Heart right ventricle (tissue), 16 donors: ENCODE measurements at regions not wholly inside any gene's neighbourhood (a gene's known extent, or its start where the extent isn't known, plus 50 kb on each side); places are given as distances from the start of the nearest gene placed in this dataset.

Experiments used
- ATAC-seq, 8 donors: fragments of 200-7000 bp; cut with Tn5 transposase; one replicate each; pipeline ENCODE4 v1.9.1; 2020; ENCODE audit warnings: mild to moderate bottlenecking in 8 of 8, moderate library complexity in 8 of 8, moderate number of reproducible peaks in 1 of 8
- DNase-seq, 2 donors: peaks; one replicate each; pipeline ENCODE4 v3.0.0-alpha.2; 2020
- H3K27ac ChIP-seq, 10 donors: fragments of 200-600 bp; sonication (generic) in 2 of 10; one replicate each; pipeline versions ENCODE4 v1.5.0 to v1.8.0; 2020 to 2022; ENCODE audit warnings: mild to moderate bottlenecking in 3 of 10
- H3K27me3 ChIP-seq, 7 donors: fragments of 200-600 bp; one replicate each; pipeline ENCODE4 v1.8.0; 2021 to 2022; ENCODE audit warnings: mild to moderate bottlenecking in 2 of 7
- H3K36me3 ChIP-seq, 9 donors: fragments of 200-600 bp; sonication (generic) in 1 of 9; one replicate each; pipeline versions ENCODE4 v1.5.0 to v1.8.0; 2020 to 2022; ENCODE audit warnings: mild to moderate bottlenecking in 2 of 9
- H3K4me1 ChIP-seq, 9 donors: fragments of 200-600 bp; sonication (generic) in 1 of 9; one replicate each; pipeline versions ENCODE4 v1.5.0 to v1.8.0; 2020 to 2022; ENCODE audit warnings: mild to moderate bottlenecking in 4 of 9
- H3K4me3 ChIP-seq, 10 donors: fragments of 200-600 bp; sonication (generic) in 2 of 10; one replicate each; pipeline versions ENCODE4 v1.5.0 to v1.8.0; 2020 to 2022; ENCODE audit warnings: mild to moderate bottlenecking in 7 of 10, moderate library complexity in 2 of 10
- H3K9me3 ChIP-seq, 11 donors: fragments of 200-600 bp in 10 of 11; sonication (generic) in 2 of 11; one replicate each; pipeline versions ENCODE4 v1.5.0 to v1.8.0; 2013 to 2022; ENCODE audit warnings: mild to moderate bottlenecking in 2 of 11, control low read depth in 1 of 11, moderate library complexity in 1 of 11
- CTCF ChIP-seq, 9 donors: fragments of 200-600 bp; sonication (generic) in 2 of 9; IDR thresholded peaks; one replicate each; pipeline versions ENCODE4 v1.5.0 to v1.8.0; 2021 to 2022; ENCODE audit warnings: antibody characterized with exemption in 9 of 9, mild to moderate bottlenecking in 5 of 9, moderate library complexity in 1 of 9
- WGBS, 2 donors: extraction: QIAGEN DNeasy Blood & Tissue Kit; methylation state at CpG; one replicate each; pipeline ENCODE4 v1.1.7; 2013; ENCODE audit warnings: inconsistent platforms in 1 of 2; 5-methylcytosine and 5-hydroxymethylcytosine counted together
- intact Hi-C, 10 donors: fragments of 100-400 bp; cut with DNase I; formaldehyde crosslinking; loops; one replicate each; pipeline versions ENCODE4 v1.11.1 to v1.14.2; 2022
- donor health status: Arrhythmogenic right ventricular cardiomyopathy.
- donor health status: ischemic (EF 13 %, LVEDD 7.1; RV severe dilation, severe dysfunction).
- donor health status: healthy with polysubstance abuse.
- donor health status: DM: no; HTN: yes; CAD: no.
- donor health status: DM: no; HTN: no; CAD: no.
- donor health status: ischemic (EF 25% LVEDD 6.9; RV normal size, moderate dysfunction).
- donor health status: ischemic (EF 25% LVEDD 5.7; RV mildly dilated, moderate dysfunction).
- donor health status: healthy.
- donor health status: DM: yes; HTN: yes; CAD: no.
- donor health status: Ischemic cardiomyopathy.
- donor health status: ischemic (EF 35%, LVEDD 5.7; RV mildly dilated, moderate dysfunction).
- donor health status: nonischemic (EF 11% LVEDD 7.7; RV severe dilation, severe dysfunction).
- donor health status: DM: yes; HTN: yes; CAD: no.
- donor health status: PGD.
- donor health status: ischemic (EF 29% LVEDD 5.4; RV normal size, mild dysfunction).
- donor health status: nonischemic (EF 23%, LVEDD 6.1; RV moderate dilation, normal function).

GRCh38 chr22:48264586-48264985 is 1502.1 kb downstream of the TBC1D22A start:
- 87% methylated on average over 14 of the region's 14 CpGs for WGBS, 2 donors
- no peak overlapping the region for H3K4me3 ChIP-seq
- intact Hi-C loops: no loop called here
- H3K9me3 ChIP-seq: no peaks in the 10 kb centered on the region
- no peak for TF ChIP-seq CTCF (IDR thresholded peaks at IDR 0.05)
- H3K27ac ChIP-seq: no peak overlapping the region
- DNase-seq: no peak
- H3K27me3 ChIP-seq: peaks cover 0 to 68% (median 19%) of the 10 kb centered on the region in 7 donors
- H3K4me1 ChIP-seq: no peaks in the 10 kb centered on the region
- no peak for ATAC-seq
- no peaks in the 10 kb centered on the region for H3K36me3 ChIP-seq

DNA sequence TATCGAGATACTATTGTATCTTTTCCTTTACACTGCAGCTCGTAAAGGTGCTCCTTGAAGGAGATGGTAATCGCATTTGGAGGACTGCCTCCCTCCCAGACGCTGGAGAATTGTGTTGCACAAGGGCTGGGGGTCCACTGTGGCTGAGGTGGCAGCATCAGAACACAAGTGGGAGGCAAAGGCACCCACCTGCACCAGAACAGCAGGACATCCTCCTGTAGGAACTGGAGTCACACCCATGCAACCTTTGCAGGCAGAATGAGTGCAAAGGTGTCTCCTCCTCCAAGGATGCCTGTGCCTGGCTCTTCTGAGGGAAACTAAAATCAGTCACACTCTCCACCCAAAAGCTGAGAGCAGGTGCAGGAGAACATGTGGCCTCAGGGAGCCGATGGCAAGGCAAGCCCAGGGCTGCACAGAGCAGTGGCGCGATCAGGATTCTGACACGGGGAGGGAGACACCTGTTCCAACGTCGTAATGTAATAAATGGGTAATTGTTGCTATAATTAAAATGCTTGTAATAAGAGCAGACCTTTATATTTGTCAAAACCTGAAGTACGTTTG is 1501.4 kb downstream of the TBC1D22A start:
- peaks cover 0 to 63% (median 18%) of the 10 kb centered on the region in 7 donors for H3K27me3 ChIP-seq
- no peaks in the 10 kb centered on the region for H3K4me1 ChIP-seq
- intact Hi-C loops: no loop called here
- no peak overlapping the region for H3K27ac ChIP-seq
- DNase-seq (no peak), ATAC-seq (no peak)
- no peak for TF ChIP-seq CTCF (IDR thresholded peaks at IDR 0.05)
- no peaks in the 10 kb centered on the region for H3K9me3 ChIP-seq
- 74 to 80% methylated on average over 11 of the region's 11 CpGs for WGBS, 2 donors
- no peak overlapping the region for H3K4me3 ChIP-seq
- no peaks in the 10 kb centered on the region for H3K36me3 ChIP-seq

- Histone ChIP-seq H3K27me3 (peaks cover 0 to 59% (median 14%) of the 10 kb centered on the region in 7 donors), H3K4me1 (no peaks in the 10 kb centered on the region), H3K4me3 (no peak overlapping the region), H3K27ac (no peak overlapping the region), H3K9me3 (no peaks in the 10 kb centered on the region), H3K36me3 (no peaks in the 10 kb centered on the region)
- no peak for DNase-seq
- intact Hi-C loops: no loop called here
- no peak for ATAC-seq
- 63 to 76% methylated on average over 7 of the region's 7 CpGs for WGBS, 2 donors
- no peak for TF ChIP-seq CTCF (IDR thresholded peaks at IDR 0.05)
Measured at GRCh38 chr22:48263431-48263765, 1500.9 kb downstream of the TBC1D22A start.

- intact Hi-C loops: no loop called here
- WGBS, 2 donors: 76 to 85% methylated on average over 10 of the region's 10 CpGs
- peaks cover 0 to 55% (median 13%) of the 10 kb centered on the region in 7 donors for H3K27me3 ChIP-seq
- ATAC-seq (no peak), DNase-seq (no peak)
- H3K4me1 ChIP-seq: no peaks in the 10 kb centered on the region
- TF ChIP-seq CTCF (IDR thresholded peaks at IDR 0.05): no peak
- no peak overlapping the region for H3K4me3 ChIP-seq
- H3K27ac ChIP-seq: no peak overlapping the region
- no peaks in the 10 kb centered on the region for H3K9me3 ChIP-seq
- H3K36me3 ChIP-seq: no peaks in the 10 kb centered on the region
Measured at GRCh38 chr22:48262596-48263430, 1500.4 kb downstream of the TBC1D22A start.
